Sigmoid colon (tissue), 6 donors: ENCODE measurements at regions not wholly inside any gene's neighbourhood (a gene's known extent, or its start where the extent isn't known, plus 50 kb on each side); places are given as distances from the start of the nearest gene placed in this dataset.

Source experiments
- DNase-seq: peaks from one replicate; pipeline ENCODE4 v3.0.0-alpha.2; 2019
- H3K27ac ChIP-seq, 4 donors: fragments of 200-600 bp; sonication (generic); one replicate each; pipeline ENCODE4 v1.5.1; 2016 to 2019; ENCODE audit warnings: mild to moderate bottlenecking in 1 of 4
- H3K27me3 ChIP-seq, 3 donors: fragments of 200-600 bp; sonication (generic); one replicate each; pipeline ENCODE4 v1.5.1; 2019; ENCODE audit warnings: mild to moderate bottlenecking in 1 of 3
- H3K36me3 ChIP-seq, 4 donors: fragments of 200-600 bp; sonication (generic); one replicate each; pipeline ENCODE4 v1.5.1; 2016 to 2019
- H3K4me1 ChIP-seq, 4 donors: fragments of 200-600 bp; sonication (generic); one replicate each; pipeline ENCODE4 v1.5.1; 2017 to 2019
- H3K4me3 ChIP-seq, 4 donors: fragments of 200-600 bp; sonication (generic); one replicate each; pipeline ENCODE4 v1.5.1; 2017 to 2019; ENCODE audit warnings: mild to moderate bottlenecking in 2 of 4, moderate library complexity in 1 of 4
- H3K9me3 ChIP-seq, 4 donors: fragments of 200-600 bp in 3 of 4; sonication (generic) in 3 of 4; one replicate each; pipeline versions ENCODE4 v1.5.1 to v1.6.1; 2013 to 2019
- CTCF ChIP-seq, 4 experiments: fragments of 450-650 bp in 3 of 4; fragments of 200-600 bp in 1 of 4; IDR thresholded peaks; one replicate each; pipeline ENCODE4 v1.5.1; 2016 to 2019; ENCODE audit warnings: antibody characterized with exemption in 4 of 4, mild to moderate bottlenecking in 3 of 4, moderate library complexity in 2 of 4
- EP300 ChIP-seq, 4 donors: sonication (generic); formaldehyde crosslinking; IDR thresholded peaks; one replicate each; pipeline ENCODE4 v1.6.1; 2017; ENCODE audit warnings: antibody characterized with exemption in 4 of 4
- POLR2A ChIP-seq, 2 donors: fragments of 450-650 bp; IDR thresholded peaks; one replicate each; pipeline ENCODE4 v1.6.1; 2016; ENCODE audit warnings: antibody characterized with exemption in 2 of 2, mild to moderate bottlenecking in 2 of 2, moderate library complexity in 2 of 2
- POLR2AphosphoS5 ChIP-seq, 4 donors: sonication (generic); formaldehyde crosslinking; IDR thresholded peaks; one replicate each; pipeline ENCODE4 v1.6.1; 2017; ENCODE audit warnings: antibody characterized with exemption in 4 of 4
- WGBS, 2 donors: extraction: QIAGEN DNeasy Blood & Tissue Kit; methylation state at CpG; one replicate each; pipeline ENCODE4 v1.1.7; 2013; 5-methylcytosine and 5-hydroxymethylcytosine counted together
- intact Hi-C: fragments of 100-400 bp; cut with DNase I; formaldehyde crosslinking; loops from one replicate; pipeline ENCODE4 v1.15.1; 2023
- donor health status: healthy with polysubstance abuse.
- donor health status: healthy.

- H3K36me3 ChIP-seq = no peaks in the 10 kb centered on the region
- H3K9me3 ChIP-seq = no peaks in the 10 kb centered on the region
- H3K27me3 ChIP-seq = no peaks in the 10 kb centered on the region
- peaks cover 0 to 7% (median 4%) of the 10 kb centered on the region in 4 donors for H3K4me1 ChIP-seq
- DNase-seq = no peak
- H3K4me3 ChIP-seq = no peak overlapping the region
- TF ChIP-seq POLR2A (IDR thresholded peaks at IDR 0.05) = no peak
- no peak for TF ChIP-seq POLR2AphosphoS5 (IDR thresholded peaks at IDR 0.05)
- TF ChIP-seq EP300 (IDR thresholded peaks at IDR 0.05) = no peak
- no peak for TF ChIP-seq CTCF (IDR thresholded peaks at IDR 0.05)
- H3K27ac ChIP-seq = no peak overlapping the region
- intact Hi-C loops = no loop called here
- 55 to 84% methylated on average over 2 of the region's 2 CpGs for WGBS, 2 donors
These were observed 630.5 kb downstream of the TBL1XR1 start for GRCh38 chr3:176566757-176567156.

GRCh38 chr3:176562331-176562730 is 635.0 kb downstream of the TBL1XR1 start:
- Histone ChIP-seq H3K36me3 (no peaks in the 10 kb centered on the region), H3K27ac (no peak overlapping the region), H3K4me1 (peaks cover 0 to 4% (median 0%) of the 10 kb centered on the region in 4 donors), H3K9me3 (no peaks in the 10 kb centered on the region), H3K4me3 (no peak overlapping the region), H3K27me3 (no peaks in the 10 kb centered on the region)
- DNase-seq = no peak
- intact Hi-C loops = no loop called here
- TF ChIP-seq EP300 (IDR thresholded peaks at IDR 0.05) = no peak
- TF ChIP-seq POLR2A (IDR thresholded peaks at IDR 0.05) = no peak
- TF ChIP-seq POLR2AphosphoS5 (IDR thresholded peaks at IDR 0.05) = no peak
- no peak for TF ChIP-seq CTCF (IDR thresholded peaks at IDR 0.05)
- WGBS, 2 donors = 87% methylated on average over 1 of the region's 1 CpG

- WGBS, 2 donors = 42 to 68% methylated on average over 3 of the region's 3 CpGs
- H3K27ac ChIP-seq = no peak overlapping the region
These were observed 635.5 kb downstream of the TBL1XR1 start for GRCh38 chr3:176561826-176562225.

DNA sequence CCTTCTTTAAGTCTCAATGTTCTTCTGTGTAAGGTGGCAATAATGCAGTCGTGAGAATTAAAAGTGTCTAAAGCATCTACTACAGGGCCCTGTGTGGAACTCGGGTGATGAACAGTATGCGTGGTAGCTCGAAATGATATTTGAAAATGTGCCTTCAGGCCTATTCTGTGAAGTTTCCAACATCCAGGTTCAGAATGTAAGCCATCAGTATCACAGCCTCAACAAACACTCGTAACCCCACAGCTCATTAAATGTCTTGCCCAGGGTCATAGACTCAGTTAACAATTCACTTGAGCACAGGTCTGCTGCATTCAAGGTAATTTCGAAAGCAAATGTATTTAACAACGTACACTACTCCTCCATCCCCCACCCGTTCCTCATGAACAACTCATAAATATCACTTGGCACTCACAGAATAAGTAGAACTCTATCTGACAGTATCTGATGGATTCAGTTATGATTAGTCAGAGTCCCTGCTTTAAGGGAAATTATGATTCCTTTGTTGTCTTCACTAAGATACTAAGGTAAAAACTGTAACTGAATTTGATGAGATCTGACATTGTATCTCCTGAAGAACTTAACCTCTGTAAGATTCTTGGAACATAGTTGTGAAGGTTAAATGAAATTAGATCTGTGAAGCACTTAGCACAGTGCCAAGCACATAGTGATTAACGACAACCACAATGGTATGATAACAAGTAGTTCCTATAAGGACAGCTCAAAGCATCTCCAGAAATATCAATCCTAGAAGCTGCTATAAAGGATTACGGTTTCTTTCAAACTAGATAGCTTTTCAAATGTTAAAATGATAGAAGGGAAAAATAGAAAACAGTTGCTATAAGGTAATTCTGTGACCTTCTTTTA is 642.3 kb downstream of the TBL1XR1 start:
- 41 to 65% methylated on average over 10 of the region's 10 CpGs for WGBS, 2 donors
- DNase-seq = no peak
- H3K36me3 ChIP-seq = no peaks in the 10 kb centered on the region
- no peaks in the 10 kb centered on the region for H3K9me3 ChIP-seq
- no peak overlapping the region for H3K27ac ChIP-seq
- intact Hi-C loops = no loop called here
- no peak overlapping the region for H3K4me3 ChIP-seq
- peaks cover 0 to 11% (median 6%) of the 10 kb centered on the region in 4 donors for H3K4me1 ChIP-seq
- no peak for TF ChIP-seq CTCF (IDR thresholded peaks at IDR 0.05)
- no peaks in the 10 kb centered on the region for H3K27me3 ChIP-seq

More at GRCh38 chr3:176561826-176562225, 635.5 kb downstream of the TBL1XR1 start:
- Histone ChIP-seq H3K4me3 (no peak overlapping the region), H3K9me3 (no peaks in the 10 kb centered on the region), H3K4me1 (no peaks in the 10 kb centered on the region), H3K27me3 (no peaks in the 10 kb centered on the region), H3K36me3 (no peaks in the 10 kb centered on the region)
- TF ChIP-seq EP300 (IDR thresholded peaks at IDR 0.05) (no peak), CTCF (IDR thresholded peaks at IDR 0.05) (no peak), POLR2AphosphoS5 (IDR thresholded peaks at IDR 0.05) (no peak), POLR2A (IDR thresholded peaks at IDR 0.05) (no peak)
- intact Hi-C loops = no loop called here
- DNase-seq = no peak
